KMS-11 (cell line): ENCODE measurements at regions not wholly inside any gene's neighbourhood (a gene's known extent, or its start where the extent isn't known, plus 50 kb on each side); places are given as distances from the start of the nearest gene placed in this dataset.

Experiments used
- H2AFZ ChIP-seq: fragments of 200-600 bp; sonication (generic); 2 replicates; pipeline ENCODE4 v1.6.1; 2016; ENCODE audit warnings: antibody characterized with exemption, mixed run types, low read depth
- H3K27ac ChIP-seq: fragments of 200-600 bp; sonication (generic); 2 replicates; pipeline ENCODE4 v1.6.1; 2016; ENCODE audit warnings: mild to moderate bottlenecking, mixed run types
- H3K27me3 ChIP-seq: fragments of 200-600 bp; sonication (generic); 2 replicates; pipeline ENCODE4 v1.6.1; 2017; ENCODE audit warnings: mild to moderate bottlenecking, low read depth, mixed run types, moderate library complexity; ENCODE audit not compliant: insufficient read depth
- H3K36me3 ChIP-seq: fragments of 200-600 bp; sonication (generic); 2 replicates; pipeline ENCODE4 v1.6.1; 2017; ENCODE audit warnings: mild to moderate bottlenecking, mixed run types; ENCODE audit not compliant: insufficient read depth
- H3K4me1 ChIP-seq: fragments of 200-600 bp; sonication (generic); 2 replicates; pipeline ENCODE4 v1.6.1; 2016; ENCODE audit warnings: mild to moderate bottlenecking, low read depth, mixed run types; ENCODE audit not compliant: poor library complexity, severe bottlenecking
- H3K4me2 ChIP-seq: fragments of 200-600 bp; sonication (generic); 2 replicates; pipeline ENCODE4 v1.7.0; 2016; ENCODE audit warnings: mild to moderate bottlenecking, mixed run types
- H3K4me3 ChIP-seq: fragments of 200-600 bp; sonication (generic); IDR thresholded peaks from 2 replicates; pipeline ENCODE4 v1.6.1; 2017; ENCODE audit warnings: low read depth, low read length, mixed read lengths; ENCODE audit not compliant: insufficient read depth
- H3K79me2 ChIP-seq: fragments of 200-600 bp; sonication (generic); 2 replicates; pipeline ENCODE4 v1.6.1; 2016; ENCODE audit warnings: low read depth, mixed run types; ENCODE audit not compliant: insufficient read depth
- H3K9ac ChIP-seq: fragments of 200-600 bp; sonication (generic); 2 replicates; pipeline ENCODE4 v1.6.1; 2016; ENCODE audit warnings: mild to moderate bottlenecking, mixed run types
- H4K20me1 ChIP-seq: fragments of 200-600 bp; sonication (generic); 2 replicates; pipeline ENCODE4 v1.6.1; 2016; ENCODE audit warnings: mild to moderate bottlenecking, mixed run types; ENCODE audit not compliant: insufficient read depth
- TF ChIP-seq, protein P1 (sequence below): fragments of 200-600 bp; sonication (generic); conservative IDR thresholded peaks from 2 replicates; pipeline ENCODE4 v1.6.1; 2017; ENCODE audit warnings: low read depth, mild to moderate bottlenecking, antibody characterized with exemption, low read length, moderate library complexity, mixed read lengths

DNA sequence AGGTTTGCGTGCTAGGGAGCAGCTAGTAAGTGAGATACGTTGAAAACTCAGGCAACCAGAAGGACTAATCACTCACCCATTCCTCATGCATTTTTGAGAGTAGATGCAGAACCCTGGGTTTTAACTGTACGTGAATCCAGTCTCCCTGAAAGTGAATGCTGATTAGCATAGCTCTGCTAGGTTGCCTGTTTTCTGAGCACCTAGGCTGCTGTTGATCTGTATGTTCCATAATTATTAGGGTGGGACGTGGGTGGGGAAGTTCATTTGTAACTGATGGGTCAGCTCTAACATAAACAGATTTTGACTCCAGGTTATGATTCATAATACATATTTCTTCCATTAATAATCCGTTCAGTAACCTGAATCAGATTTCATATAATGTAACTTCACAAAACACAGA lies 379.0 kb upstream of the FANCL start:
- Histone ChIP-seq H4K20me1 (no peaks in the 10 kb centered on the region), H3K79me2 (no peaks in the 10 kb centered on the region), H3K27me3 (no peaks in the 10 kb centered on the region), H3K4me1 (peaks cover 64% of the 10 kb centered on the region), H3K9ac (no peak overlapping the region), H2AFZ (no peak overlapping the region), H3K4me3 (no peak overlapping the region), H3K36me3 (no peaks in the 10 kb centered on the region), H3K4me2 (peak overlapping the region; percentile 77), H3K27ac (peak overlapping the region; percentile 60; the same call in 1 of the 2 replicates)
- TF ChIP-seq, protein P1, sequence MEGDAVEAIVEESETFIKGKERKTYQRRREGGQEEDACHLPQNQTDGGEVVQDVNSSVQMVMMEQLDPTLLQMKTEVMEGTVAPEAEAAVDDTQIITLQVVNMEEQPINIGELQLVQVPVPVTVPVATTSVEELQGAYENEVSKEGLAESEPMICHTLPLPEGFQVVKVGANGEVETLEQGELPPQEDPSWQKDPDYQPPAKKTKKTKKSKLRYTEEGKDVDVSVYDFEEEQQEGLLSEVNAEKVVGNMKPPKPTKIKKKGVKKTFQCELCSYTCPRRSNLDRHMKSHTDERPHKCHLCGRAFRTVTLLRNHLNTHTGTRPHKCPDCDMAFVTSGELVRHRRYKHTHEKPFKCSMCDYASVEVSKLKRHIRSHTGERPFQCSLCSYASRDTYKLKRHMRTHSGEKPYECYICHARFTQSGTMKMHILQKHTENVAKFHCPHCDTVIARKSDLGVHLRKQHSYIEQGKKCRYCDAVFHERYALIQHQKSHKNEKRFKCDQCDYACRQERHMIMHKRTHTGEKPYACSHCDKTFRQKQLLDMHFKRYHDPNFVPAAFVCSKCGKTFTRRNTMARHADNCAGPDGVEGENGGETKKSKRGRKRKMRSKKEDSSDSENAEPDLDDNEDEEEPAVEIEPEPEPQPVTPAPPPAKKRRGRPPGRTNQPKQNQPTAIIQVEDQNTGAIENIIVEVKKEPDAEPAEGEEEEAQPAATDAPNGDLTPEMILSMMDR: no peak

DNA sequence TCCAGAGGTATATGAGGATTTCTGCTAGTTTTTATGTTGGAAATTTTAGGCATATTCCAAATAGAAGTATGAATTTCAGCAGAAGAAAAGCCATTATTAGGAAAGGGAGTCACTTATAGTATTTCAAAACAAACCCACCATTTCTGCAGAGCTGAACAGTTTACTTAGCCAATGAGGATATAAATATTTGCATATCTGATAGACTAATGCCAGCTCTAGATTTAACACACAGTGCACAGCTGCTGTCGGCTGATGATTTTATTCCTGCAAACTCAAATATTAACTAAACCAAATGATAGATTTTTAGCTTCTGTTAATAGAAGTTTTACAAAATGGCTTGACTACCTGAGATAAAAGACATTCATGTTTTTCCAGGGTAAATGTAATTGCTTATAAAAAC lies 375.8 kb upstream of the FANCL start:
- H3K4me3 ChIP-seq: no peak overlapping the region
- TF ChIP-seq, protein P1: no peak
- no peaks in the 10 kb centered on the region for H4K20me1 ChIP-seq
- H3K36me3 ChIP-seq: no peaks in the 10 kb centered on the region
- no peak overlapping the region for H2AFZ ChIP-seq
- no peak overlapping the region for H3K4me2 ChIP-seq
- peaks cover 39% of the 10 kb centered on the region for H3K4me1 ChIP-seq
- H3K27me3 ChIP-seq: no peaks in the 10 kb centered on the region
- H3K27ac ChIP-seq: no peak overlapping the region
- H3K79me2 ChIP-seq: no peaks in the 10 kb centered on the region
- H3K9ac ChIP-seq: no peak overlapping the region

DNA sequence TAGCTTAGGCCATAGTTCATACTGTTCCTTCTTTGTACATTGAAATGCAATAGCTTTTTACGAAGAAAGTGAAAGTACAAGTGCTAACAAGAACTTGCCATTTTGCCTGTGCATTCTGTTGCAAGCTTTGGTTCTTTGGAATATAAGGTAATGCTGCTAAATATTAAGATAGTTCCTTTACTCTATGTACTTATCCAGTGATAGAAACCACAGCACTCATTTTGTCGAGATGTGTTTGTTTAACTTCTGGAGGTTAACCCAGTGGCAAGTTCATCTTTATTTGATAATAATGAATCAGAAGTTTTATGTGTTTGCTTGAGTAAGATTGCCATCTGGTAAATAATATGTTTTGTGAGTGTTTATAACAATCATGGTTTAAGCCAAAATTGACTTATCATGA lies 373.1 kb upstream of the FANCL start:
- no peaks in the 10 kb centered on the region for H3K36me3 ChIP-seq
- no peak overlapping the region for H3K4me3 ChIP-seq
- TF ChIP-seq, protein P1: no peak
- no peak overlapping the region for H2AFZ ChIP-seq
- H3K4me2 ChIP-seq: no peak overlapping the region
- no peaks in the 10 kb centered on the region for H3K79me2 ChIP-seq
- no peak overlapping the region for H3K9ac ChIP-seq
- H3K27me3 ChIP-seq: no peaks in the 10 kb centered on the region
- no peak overlapping the region for H3K27ac ChIP-seq
- H3K4me1 ChIP-seq: peaks cover 15% of the 10 kb centered on the region
- no peaks in the 10 kb centered on the region for H4K20me1 ChIP-seq

DNA sequence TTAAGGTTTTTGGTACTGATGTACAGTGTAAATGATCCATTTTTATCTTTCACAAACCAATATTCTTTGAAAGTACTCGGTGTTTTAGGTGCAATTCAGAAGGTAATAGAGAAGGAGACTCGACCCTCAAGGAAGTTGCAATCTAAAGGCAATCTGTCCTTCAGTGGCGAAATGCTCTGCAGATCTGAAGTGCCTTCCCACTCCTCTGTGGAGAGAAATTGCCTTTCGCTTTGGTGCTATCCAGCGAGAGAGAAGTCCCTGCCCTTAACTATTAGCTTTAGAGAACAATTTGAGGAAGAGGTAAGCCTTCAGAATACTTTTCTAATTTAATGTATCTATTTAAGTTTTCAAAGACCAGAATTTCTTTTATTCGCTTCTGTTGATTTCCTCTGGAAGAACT lies 371.8 kb upstream of the FANCL start:
- no peaks in the 10 kb centered on the region for H3K27me3 ChIP-seq
- H2AFZ ChIP-seq: no peak overlapping the region
- H3K27ac ChIP-seq: no peak overlapping the region
- TF ChIP-seq, protein P1: no peak
- peaks cover 15% of the 10 kb centered on the region for H3K4me1 ChIP-seq
- H3K36me3 ChIP-seq: no peaks in the 10 kb centered on the region
- H3K4me3 ChIP-seq: no peak overlapping the region
- H3K79me2 ChIP-seq: no peaks in the 10 kb centered on the region
- H3K9ac ChIP-seq: no peak overlapping the region
- H3K4me2 ChIP-seq: no peak overlapping the region
- H4K20me1 ChIP-seq: no peaks in the 10 kb centered on the region
